ENCODE measurements at regions not wholly inside any gene's neighbourhood (a gene's known extent, or its start where the extent isn't known, plus 50 kb on each side); places are given as distances from the start of the nearest gene placed in this dataset.

DNA sequence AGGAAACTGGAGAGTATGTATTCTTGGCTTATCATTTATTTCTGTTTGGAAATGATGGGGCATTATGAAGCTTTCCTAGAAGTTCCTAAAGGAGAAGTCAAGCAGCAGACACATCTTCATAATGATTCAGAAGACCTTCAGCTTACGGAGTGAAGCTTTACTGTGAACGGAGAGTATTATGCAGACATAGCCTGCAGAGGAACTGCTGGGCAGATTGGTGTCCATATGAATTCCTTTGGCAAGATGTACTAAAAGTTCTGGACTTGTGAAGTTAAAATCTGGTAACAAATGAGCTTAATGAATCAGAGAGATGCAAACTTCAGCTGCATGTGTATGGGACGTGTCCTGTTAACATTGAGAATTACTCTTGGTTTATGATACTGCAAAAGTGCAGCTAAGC, 60.1 kb downstream of the NABP1 start:
- TF ChIP-seq, protein P1, sequence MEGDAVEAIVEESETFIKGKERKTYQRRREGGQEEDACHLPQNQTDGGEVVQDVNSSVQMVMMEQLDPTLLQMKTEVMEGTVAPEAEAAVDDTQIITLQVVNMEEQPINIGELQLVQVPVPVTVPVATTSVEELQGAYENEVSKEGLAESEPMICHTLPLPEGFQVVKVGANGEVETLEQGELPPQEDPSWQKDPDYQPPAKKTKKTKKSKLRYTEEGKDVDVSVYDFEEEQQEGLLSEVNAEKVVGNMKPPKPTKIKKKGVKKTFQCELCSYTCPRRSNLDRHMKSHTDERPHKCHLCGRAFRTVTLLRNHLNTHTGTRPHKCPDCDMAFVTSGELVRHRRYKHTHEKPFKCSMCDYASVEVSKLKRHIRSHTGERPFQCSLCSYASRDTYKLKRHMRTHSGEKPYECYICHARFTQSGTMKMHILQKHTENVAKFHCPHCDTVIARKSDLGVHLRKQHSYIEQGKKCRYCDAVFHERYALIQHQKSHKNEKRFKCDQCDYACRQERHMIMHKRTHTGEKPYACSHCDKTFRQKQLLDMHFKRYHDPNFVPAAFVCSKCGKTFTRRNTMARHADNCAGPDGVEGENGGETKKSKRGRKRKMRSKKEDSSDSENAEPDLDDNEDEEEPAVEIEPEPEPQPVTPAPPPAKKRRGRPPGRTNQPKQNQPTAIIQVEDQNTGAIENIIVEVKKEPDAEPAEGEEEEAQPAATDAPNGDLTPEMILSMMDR (IDR thresholded peaks at IDR 0.05; ENCODE audit: control extremely low read depth, extremely low read depth), result no peak
- no peaks in the 10 kb centered on the region for H3K4me1 ChIP-seq (ENCODE audit: control insufficient read depth in 5 of 5, insufficient read depth in 5 of 5, low read length in 5 of 5)
- H3K4me3 ChIP-seq, result no peak overlapping the region
- 92% methylated on average over 3 of the region's 3 CpGs for WGBS, 2 donors
- H3K9ac ChIP-seq (ENCODE audit: insufficient read depth in 1 of 2, low read length in 2 of 2), result no peak overlapping the region
- ATAC-seq (ENCODE audit: insufficient read depth, low FRiP score) (no peak), DNase-seq (no peak)
- H3K9me3 ChIP-seq (ENCODE audit: control insufficient read depth in 4 of 4, insufficient read depth in 3 of 4, low read length in 3 of 4), result peaks cover 0 to under 1% (median 0%) of the 10 kb centered on the region in 4 donors
- no peaks in the 10 kb centered on the region for H3K36me3 ChIP-seq (ENCODE audit: control insufficient read depth in 4 of 4, insufficient read depth in 4 of 4, low read length in 4 of 4)
- no peaks in the 10 kb centered on the region for H3K27me3 ChIP-seq (ENCODE audit: control insufficient read depth in 3 of 3, insufficient read depth in 3 of 3, low read length in 2 of 3)
- H3K27ac ChIP-seq (ENCODE audit: low read depth in 1 of 2, low read length in 1 of 2), result no peak overlapping the region

DNA sequence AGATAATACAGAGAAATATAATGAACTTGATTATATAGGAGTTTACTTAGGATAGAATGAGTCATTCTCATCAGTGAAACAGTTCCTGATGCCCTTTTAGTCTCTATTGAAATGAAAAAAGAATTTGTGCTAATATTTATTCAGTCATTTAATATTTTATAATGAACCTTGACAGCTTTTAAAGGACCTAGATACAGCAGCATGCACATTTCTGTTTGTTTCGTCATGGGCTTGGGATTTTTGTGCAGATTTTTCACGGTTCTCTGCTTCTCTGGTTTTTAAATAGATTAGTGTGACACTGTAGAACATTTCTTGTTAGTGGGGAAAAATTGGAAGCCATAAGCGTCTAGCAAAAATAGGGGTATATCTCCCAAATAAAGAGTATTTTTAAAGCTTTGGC, 60.7 kb downstream of the NABP1 start:
- Histone ChIP-seq H3K9ac (ENCODE audit: insufficient read depth in 1 of 2, low read length in 2 of 2) (no peak overlapping the region), H3K27ac (ENCODE audit: low read depth in 1 of 2, low read length in 1 of 2) (no peak overlapping the region), H3K9me3 (ENCODE audit: control insufficient read depth in 4 of 4, insufficient read depth in 3 of 4, low read length in 3 of 4) (no peaks in the 10 kb centered on the region), H3K27me3 (ENCODE audit: control insufficient read depth in 3 of 3, insufficient read depth in 3 of 3, low read length in 2 of 3) (no peaks in the 10 kb centered on the region), H3K4me1 (ENCODE audit: control insufficient read depth in 5 of 5, insufficient read depth in 5 of 5, low read length in 5 of 5) (no peaks in the 10 kb centered on the region), H3K4me3 (no peak overlapping the region), H3K36me3 (ENCODE audit: control insufficient read depth in 4 of 4, insufficient read depth in 4 of 4, low read length in 4 of 4) (no peaks in the 10 kb centered on the region)
- DNase-seq (no peak), ATAC-seq (ENCODE audit: insufficient read depth, low FRiP score) (no peak)
- TF ChIP-seq, protein P1 (IDR thresholded peaks at IDR 0.05; ENCODE audit: control extremely low read depth, extremely low read depth), result no peak
- WGBS, 2 donors, result 69 to 84% methylated on average over 3 of the region's 3 CpGs

DNA sequence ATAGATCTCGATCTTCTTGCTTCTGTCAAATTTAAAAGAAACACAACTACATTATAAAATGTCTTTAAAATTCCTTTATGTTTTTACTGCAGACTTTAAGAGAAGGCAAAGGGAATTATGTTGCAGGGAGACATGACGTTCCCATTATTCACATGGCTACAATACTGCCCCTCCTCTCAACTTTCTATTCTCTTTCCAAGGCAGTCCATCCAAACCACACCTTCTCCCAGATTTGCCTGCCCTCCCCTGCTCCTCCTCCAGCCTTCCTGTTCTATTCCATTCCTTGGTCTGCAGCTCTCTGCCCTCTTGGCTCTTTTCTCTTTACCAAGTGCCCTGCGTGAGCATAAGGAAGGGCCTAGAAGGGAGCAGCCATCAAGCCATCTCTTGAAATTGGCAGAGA, 61.3 kb downstream of the NABP1 start:
- H3K9ac ChIP-seq (ENCODE audit: insufficient read depth in 1 of 2, low read length in 2 of 2), result no peak overlapping the region
- no peak for DNase-seq
- H3K27ac ChIP-seq (ENCODE audit: low read depth in 1 of 2, low read length in 1 of 2), result no peak overlapping the region
- TF ChIP-seq, protein P1 (IDR thresholded peaks at IDR 0.05; ENCODE audit: control extremely low read depth, extremely low read depth), result no peak
- H3K27me3 ChIP-seq (ENCODE audit: control insufficient read depth in 3 of 3, insufficient read depth in 3 of 3, low read length in 2 of 3), result no peaks in the 10 kb centered on the region
- 72 to 85% methylated on average over 3 of the region's 3 CpGs for WGBS, 2 donors
- no peaks in the 10 kb centered on the region for H3K4me1 ChIP-seq (ENCODE audit: control insufficient read depth in 5 of 5, insufficient read depth in 5 of 5, low read length in 5 of 5)
- no peak for ATAC-seq (ENCODE audit: insufficient read depth, low FRiP score)
- H3K4me3 ChIP-seq, result no peak overlapping the region
- no peaks in the 10 kb centered on the region for H3K36me3 ChIP-seq (ENCODE audit: control insufficient read depth in 4 of 4, insufficient read depth in 4 of 4, low read length in 4 of 4)
- no peaks in the 10 kb centered on the region for H3K9me3 ChIP-seq (ENCODE audit: control insufficient read depth in 4 of 4, insufficient read depth in 3 of 4, low read length in 3 of 4)

DNA sequence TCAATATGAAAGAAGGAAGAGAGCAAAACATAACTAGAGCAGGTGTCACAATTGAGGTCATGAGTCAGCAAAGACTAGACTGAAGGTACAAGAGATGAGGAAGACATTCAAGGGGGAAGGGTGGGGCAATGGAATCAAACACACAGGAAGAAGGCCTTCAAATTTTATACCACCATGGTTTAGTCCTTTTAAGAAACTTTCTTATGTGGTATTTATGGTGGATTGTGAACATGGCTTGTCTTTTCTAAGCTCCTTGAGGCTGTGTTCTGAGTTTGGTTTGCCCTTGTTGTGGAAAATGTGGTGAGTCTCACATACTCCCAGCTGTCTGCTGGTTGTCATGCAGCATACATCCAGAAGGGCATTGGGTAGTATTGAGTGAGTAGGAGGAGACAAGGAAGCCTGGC, 62.1 kb downstream of the NABP1 start:
- no peak overlapping the region for H3K9ac ChIP-seq (ENCODE audit: insufficient read depth in 1 of 2, low read length in 2 of 2)
- DNase-seq (no peak), ATAC-seq (ENCODE audit: insufficient read depth, low FRiP score) (no peak)
- no peak overlapping the region for H3K27ac ChIP-seq (ENCODE audit: low read depth in 1 of 2, low read length in 1 of 2)
- TF ChIP-seq, protein P1 (IDR thresholded peaks at IDR 0.05; ENCODE audit: control extremely low read depth, extremely low read depth), result no peak
- H3K27me3 ChIP-seq (ENCODE audit: control insufficient read depth in 3 of 3, insufficient read depth in 3 of 3, low read length in 2 of 3), result no peaks in the 10 kb centered on the region
- no peaks in the 10 kb centered on the region for H3K4me1 ChIP-seq (ENCODE audit: control insufficient read depth in 5 of 5, insufficient read depth in 5 of 5, low read length in 5 of 5)
- no peaks in the 10 kb centered on the region for H3K36me3 ChIP-seq (ENCODE audit: control insufficient read depth in 4 of 4, insufficient read depth in 4 of 4, low read length in 4 of 4)
- H3K9me3 ChIP-seq (ENCODE audit: control insufficient read depth in 4 of 4, insufficient read depth in 3 of 4, low read length in 3 of 4), result no peaks in the 10 kb centered on the region
- H3K4me3 ChIP-seq, result no peak overlapping the region
